ENCODE measurements at regions not wholly inside any gene's neighbourhood (a gene's known extent, or its start where the extent isn't known, plus 50 kb on each side); places are given as distances from the start of the nearest gene placed in this dataset.

DNA sequence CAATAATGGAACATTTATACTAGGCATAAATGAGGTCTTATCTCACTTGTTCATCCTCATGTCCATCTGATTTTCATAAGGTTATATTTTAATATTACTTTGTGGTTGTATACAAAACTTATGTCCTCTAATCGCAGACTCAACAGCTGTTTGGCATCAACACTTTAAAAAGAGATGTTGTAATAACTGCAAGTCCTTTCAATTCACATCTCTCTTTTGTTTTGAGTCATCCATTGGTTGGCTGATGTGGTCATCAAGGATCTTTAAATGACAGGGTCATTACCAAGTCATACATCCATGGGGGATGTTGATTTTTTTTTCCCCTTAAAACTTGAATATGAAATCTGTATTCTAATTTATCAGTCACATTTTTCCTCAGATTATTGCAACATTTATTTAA, 299.4 kb upstream of the NRSN1 start:
- no peaks in the 10 kb centered on the region for H3K79me2 ChIP-seq (ENCODE audit: insufficient read depth, low read length)
- TF ChIP-seq, protein P1, sequence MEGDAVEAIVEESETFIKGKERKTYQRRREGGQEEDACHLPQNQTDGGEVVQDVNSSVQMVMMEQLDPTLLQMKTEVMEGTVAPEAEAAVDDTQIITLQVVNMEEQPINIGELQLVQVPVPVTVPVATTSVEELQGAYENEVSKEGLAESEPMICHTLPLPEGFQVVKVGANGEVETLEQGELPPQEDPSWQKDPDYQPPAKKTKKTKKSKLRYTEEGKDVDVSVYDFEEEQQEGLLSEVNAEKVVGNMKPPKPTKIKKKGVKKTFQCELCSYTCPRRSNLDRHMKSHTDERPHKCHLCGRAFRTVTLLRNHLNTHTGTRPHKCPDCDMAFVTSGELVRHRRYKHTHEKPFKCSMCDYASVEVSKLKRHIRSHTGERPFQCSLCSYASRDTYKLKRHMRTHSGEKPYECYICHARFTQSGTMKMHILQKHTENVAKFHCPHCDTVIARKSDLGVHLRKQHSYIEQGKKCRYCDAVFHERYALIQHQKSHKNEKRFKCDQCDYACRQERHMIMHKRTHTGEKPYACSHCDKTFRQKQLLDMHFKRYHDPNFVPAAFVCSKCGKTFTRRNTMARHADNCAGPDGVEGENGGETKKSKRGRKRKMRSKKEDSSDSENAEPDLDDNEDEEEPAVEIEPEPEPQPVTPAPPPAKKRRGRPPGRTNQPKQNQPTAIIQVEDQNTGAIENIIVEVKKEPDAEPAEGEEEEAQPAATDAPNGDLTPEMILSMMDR (IDR thresholded peaks at IDR 0.05; ENCODE audit: low read length) = no peak
- no peak for TF ChIP-seq EZH2 (IDR thresholded peaks at IDR 0.05; ENCODE audit: borderline replicate concordance, low read length)
- no peaks in the 10 kb centered on the region for H4K20me1 ChIP-seq (ENCODE audit: insufficient read depth, low read length)
- H3K27me3 ChIP-seq (ENCODE audit: insufficient read depth, low read length) = no peaks in the 10 kb centered on the region
- no peaks in the 10 kb centered on the region for H3K36me3 ChIP-seq (ENCODE audit: insufficient read depth, low read length)
- no peak overlapping the region for H3K27ac ChIP-seq (ENCODE audit: low read depth, low read length, poor library complexity, severe bottlenecking)
- H3K9ac ChIP-seq (ENCODE audit: low read length) = no peak overlapping the region
- H3K4me2 ChIP-seq (ENCODE audit: low read length) = no peak overlapping the region
- no peaks in the 10 kb centered on the region for H3K9me2 ChIP-seq (ENCODE audit: low read depth, low read length)
- no peak overlapping the region for H3K4me3 ChIP-seq (ENCODE audit: low read depth, low read length, poor library complexity, severe bottlenecking)
- H3K9me3 ChIP-seq (ENCODE audit: low read length) = no peaks in the 10 kb centered on the region
- no peaks in the 10 kb centered on the region for H3F3A ChIP-seq (ENCODE audit: insufficient read depth, low read length)
- no peaks in the 10 kb centered on the region for H3K4me1 ChIP-seq (ENCODE audit: insufficient read depth, low read length, severe bottlenecking)
- H2AFZ ChIP-seq (ENCODE audit: low read length) = no peak overlapping the region

DNA sequence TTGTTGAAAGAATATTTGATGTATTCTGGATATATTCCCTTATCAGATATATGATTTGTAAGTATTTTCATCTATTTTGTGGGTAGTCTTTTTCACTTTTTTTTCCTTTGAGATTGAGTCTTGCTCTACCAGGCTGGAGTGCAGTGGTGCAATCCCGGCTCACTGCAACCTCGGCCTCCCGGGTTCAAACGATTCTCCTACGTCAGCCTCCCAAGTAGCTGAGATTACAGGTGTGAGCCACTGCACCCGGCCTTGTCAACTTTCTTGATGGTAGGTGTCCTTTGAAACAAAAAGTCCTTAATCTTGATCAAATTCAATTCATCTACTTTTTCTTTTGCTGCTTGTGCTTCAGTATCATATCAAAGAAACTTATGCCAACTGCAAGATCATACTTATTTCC, 297.2 kb upstream of the NRSN1 start:
- Histone ChIP-seq H3K9me3 (ENCODE audit: low read length) (no peaks in the 10 kb centered on the region), H4K20me1 (ENCODE audit: insufficient read depth, low read length) (no peaks in the 10 kb centered on the region), H3K79me2 (ENCODE audit: insufficient read depth, low read length) (no peaks in the 10 kb centered on the region), H3K4me2 (ENCODE audit: low read length) (no peak overlapping the region), H3K36me3 (ENCODE audit: insufficient read depth, low read length) (no peaks in the 10 kb centered on the region), H3K9ac (ENCODE audit: low read length) (no peak overlapping the region), H3K27me3 (ENCODE audit: insufficient read depth, low read length) (no peaks in the 10 kb centered on the region), H2AFZ (ENCODE audit: low read length) (no peak overlapping the region), H3K9me2 (ENCODE audit: low read depth, low read length) (no peaks in the 10 kb centered on the region), H3K4me1 (ENCODE audit: insufficient read depth, low read length, severe bottlenecking) (no peaks in the 10 kb centered on the region), H3K4me3 (ENCODE audit: low read depth, low read length, poor library complexity, severe bottlenecking) (no peak overlapping the region), H3K27ac (ENCODE audit: low read depth, low read length, poor library complexity, severe bottlenecking) (no peak overlapping the region), H3F3A (ENCODE audit: insufficient read depth, low read length) (no peaks in the 10 kb centered on the region)
- TF ChIP-seq EZH2 (IDR thresholded peaks at IDR 0.05; ENCODE audit: borderline replicate concordance, low read length) = no peak
- TF ChIP-seq, protein P1 (IDR thresholded peaks at IDR 0.05; ENCODE audit: low read length) = no peak

DNA sequence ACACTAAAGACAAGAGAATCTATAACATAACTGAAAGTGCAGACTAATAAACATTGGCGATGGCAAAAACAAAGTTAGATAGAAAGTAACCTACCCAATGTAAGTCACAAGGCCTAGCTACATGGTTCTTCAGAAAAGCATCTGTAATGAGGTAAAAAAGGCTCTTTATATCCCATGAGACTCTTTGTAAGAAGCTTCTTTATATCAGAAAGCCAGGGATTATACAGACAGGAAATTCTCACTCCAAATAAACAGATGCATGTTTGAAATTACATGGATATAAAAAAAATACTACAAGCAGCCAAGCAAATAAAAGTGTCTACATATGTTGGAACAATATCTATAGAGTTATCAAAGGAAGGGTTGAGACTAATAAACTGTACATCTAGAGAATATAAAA, 284.9 kb upstream of the NRSN1 start:
- Histone ChIP-seq H3K36me3 (ENCODE audit: insufficient read depth, low read length) (no peaks in the 10 kb centered on the region), H3K9me3 (ENCODE audit: low read length) (no peaks in the 10 kb centered on the region), H2AFZ (ENCODE audit: low read length) (no peak overlapping the region), H4K20me1 (ENCODE audit: insufficient read depth, low read length) (no peaks in the 10 kb centered on the region), H3K79me2 (ENCODE audit: insufficient read depth, low read length) (no peaks in the 10 kb centered on the region), H3K9ac (ENCODE audit: low read length) (no peak overlapping the region), H3K27me3 (ENCODE audit: insufficient read depth, low read length) (no peaks in the 10 kb centered on the region), H3K9me2 (ENCODE audit: low read depth, low read length) (no peaks in the 10 kb centered on the region), H3K4me3 (ENCODE audit: low read depth, low read length, poor library complexity, severe bottlenecking) (no peak overlapping the region), H3F3A (ENCODE audit: insufficient read depth, low read length) (no peaks in the 10 kb centered on the region), H3K4me1 (ENCODE audit: insufficient read depth, low read length, severe bottlenecking) (no peaks in the 10 kb centered on the region), H3K4me2 (ENCODE audit: low read length) (no peak overlapping the region), H3K27ac (ENCODE audit: low read depth, low read length, poor library complexity, severe bottlenecking) (no peak overlapping the region)
- TF ChIP-seq, protein P1 (IDR thresholded peaks at IDR 0.05; ENCODE audit: low read length) = no peak
- no peak for TF ChIP-seq EZH2 (IDR thresholded peaks at IDR 0.05; ENCODE audit: borderline replicate concordance, low read length)

Measured in OCI-LY1 (cell line).